H1 (cell line): ENCODE measurements at regions not wholly inside any gene's neighbourhood (a gene's known extent, or its start where the extent isn't known, plus 50 kb on each side); places are given as distances from the start of the nearest gene placed in this dataset.

Experiments
- CTCF ChIA-PET: fragments of 300-600 bp; sonication (Branson Sonifier 250); formaldehyde crosslinking; loops from one replicate; lab custom pipeline; 2021; ENCODE audit not compliant: partially characterized antibody; lab: Charles Lee
- POLR2A ChIA-PET: fragments of 300-600 bp; sonication (Branson Sonifier 250); formaldehyde crosslinking; loops from one replicate; lab custom pipeline; 2021; ENCODE audit warnings: inconsistent platforms; ENCODE audit not compliant: partially characterized antibody; lab: Charles Lee
- DNase-seq, 2 experiments: peaks; one replicate each; pipeline versions ENCODE4 v3.0.0 to v3.0.0-alpha.2; 2010 to 2022; ENCODE audit warnings: low spot score in 2 of 2, low read depth in 1 of 2, mixed read lengths in 1 of 2
- FAIRE-seq: peaks from 2 replicates; lab custom pipeline; 2011; peaks lifted over from hg19 to GRCh38; lab: Jason Lieb, UNC
- H2AFZ ChIP-seq: 2 replicates; pipeline ENCODE4 v1.8.1; 2012; ENCODE audit warnings: low read length, inconsistent platforms
- H2AK5ac ChIP-seq: 2 replicates; pipeline ENCODE4 v1.6.1; 2013; ENCODE audit warnings: low read depth, low read length
- H2BK120ac ChIP-seq: replicated peaks from 2 replicates; pipeline ENCODE3; 2013; ENCODE audit warnings: low read depth, low read length, inconsistent platforms
- H2BK12ac ChIP-seq: 2 replicates; pipeline ENCODE4 v1.6.1; 2013; ENCODE audit warnings: low read depth, low read length
- H2BK15ac ChIP-seq: 2 replicates; pipeline ENCODE4 v1.6.1; 2013; ENCODE audit warnings: low read length
- H2BK20ac ChIP-seq: 2 replicates; pipeline ENCODE4 v1.6.1; 2013; ENCODE audit warnings: low read length
- H2BK5ac ChIP-seq: 2 replicates; pipeline ENCODE4 v1.6.1; 2013; ENCODE audit warnings: low read depth, low read length
- H3K14ac ChIP-seq: 2 replicates; pipeline ENCODE4 v1.6.1; 2013; ENCODE audit warnings: inconsistent platforms; ENCODE audit not compliant: insufficient read length
- H3K18ac ChIP-seq: 2 replicates; pipeline ENCODE4 v1.6.1; 2013; ENCODE audit warnings: low read length; ENCODE audit errors: extremely low read depth
- H3K23ac ChIP-seq: 2 replicates; pipeline ENCODE4 v1.6.1; 2013; ENCODE audit warnings: inconsistent platforms; ENCODE audit not compliant: insufficient read length
- H3K23me2 ChIP-seq: 2 replicates; pipeline ENCODE4 v1.6.1; 2013; ENCODE audit warnings: low read depth, low read length
- H3K27ac ChIP-seq: 2 replicates; pipeline ENCODE4 v1.6.1; 2011; ENCODE audit warnings: low read depth, low read length, inconsistent platforms
- H3K27me3 ChIP-seq, 4 experiments: replicated peaks in 1 of 4; 1 replicate in 1 of 4; 2 replicates in 3 of 4; pipeline versions ENCODE4 v1.6.1 to v1.8.1; 2011 to 2013; ENCODE audit warnings: low read length in 3 of 4, mild to moderate bottlenecking in 3 of 4, inconsistent platforms in 2 of 4, mixed read lengths in 2 of 4, moderate library complexity in 1 of 4; ENCODE audit not compliant: control insufficient read depth in 3 of 4, insufficient read depth in 3 of 4; ENCODE audit errors: extremely low read depth in 1 of 4
- H3K36me3 ChIP-seq, 4 experiments: 2 replicates each; pipeline versions ENCODE4 v1.6.1 to v1.8.1; 2011 to 2013; ENCODE audit warnings: mild to moderate bottlenecking in 4 of 4, low read length in 3 of 4, moderate library complexity in 2 of 4, control low read depth in 1 of 4, inconsistent platforms in 1 of 4; ENCODE audit not compliant: insufficient read depth in 4 of 4, control insufficient read depth in 2 of 4
- H3K4ac ChIP-seq: replicated peaks from 2 replicates; pipeline ENCODE3; 2013; ENCODE audit warnings: low read length, low read depth, mixed read lengths, inconsistent platforms; ENCODE audit not compliant: insufficient read length
- H3K4me1 ChIP-seq, 4 experiments: replicated peaks in 1 of 4; 1 replicate in 1 of 4; 2 replicates in 3 of 4; pipeline versions ENCODE4 v1.6.1 to v1.8.1; 2011 to 2013; ENCODE audit warnings: low read length in 3 of 4, inconsistent platforms in 2 of 4, mixed read lengths in 1 of 4; ENCODE audit not compliant: insufficient read depth in 4 of 4, control insufficient read depth in 3 of 4
- H3K4me2 ChIP-seq, 2 experiments: 2 replicates each; pipeline versions ENCODE4 v1.6.1 to v1.8.1; 2011 to 2013; ENCODE audit warnings: low read depth in 2 of 2, low read length in 2 of 2, control low read depth in 1 of 2, inconsistent platforms in 1 of 2, mild to moderate bottlenecking in 1 of 2; ENCODE audit not compliant: insufficient read depth in 1 of 2
- H3K4me3 ChIP-seq, 4 experiments: fragments of 200-600, 300-600 bp in 1 of 4; sonication (generic), shearing (Covaris generic), sonication (Bioruptor Twin) in 1 of 4; 2 replicates each; pipeline versions ENCODE4 v1.5.1 to v1.8.1; 2011 to 2016; ENCODE audit warnings: low read length in 4 of 4, low read depth in 3 of 4, control low read depth in 2 of 4, inconsistent platforms in 2 of 4, mild to moderate bottlenecking in 2 of 4, mixed read lengths in 1 of 4, moderate library complexity in 1 of 4; ENCODE audit not compliant: insufficient read depth in 2 of 4; ENCODE audit errors: extremely low read depth in 1 of 4
- H3K56ac ChIP-seq: replicated peaks from 2 replicates; pipeline ENCODE3; 2013; ENCODE audit warnings: low read depth, mild to moderate bottlenecking, mixed read lengths, low read length, inconsistent platforms; ENCODE audit not compliant: insufficient read length
- H3K79me1 ChIP-seq: 2 replicates; pipeline ENCODE4 v1.6.1; 2013; ENCODE audit warnings: low read depth, low read length, control low read depth
- H3K79me2 ChIP-seq, 2 experiments: 2 replicates each; pipeline versions ENCODE4 v1.6.1 to v1.8.1; 2012 to 2013; ENCODE audit warnings: low read length in 2 of 2, mild to moderate bottlenecking in 2 of 2, inconsistent platforms in 1 of 2; ENCODE audit not compliant: insufficient read depth in 2 of 2, control insufficient read depth in 1 of 2
- H3K9ac ChIP-seq, 4 experiments: replicated peaks in 1 of 4; 1 replicate in 1 of 4; 2 replicates in 3 of 4; pipeline versions ENCODE4 v1.6.1 to v1.8.1; 2011 to 2013; ENCODE audit warnings: low read depth in 3 of 4, low read length in 3 of 4, control low read depth in 2 of 4, mild to moderate bottlenecking in 2 of 4, moderate library complexity in 2 of 4, inconsistent platforms in 1 of 4; ENCODE audit errors: extremely low read depth in 1 of 4
- H3K9me3 ChIP-seq, 2 experiments: 2 replicates each; pipeline versions ENCODE4 v1.6.1 to v1.8.1; 2012 to 2013; ENCODE audit warnings: mild to moderate bottlenecking in 2 of 2, moderate library complexity in 2 of 2, control low read depth in 1 of 2, inconsistent platforms in 1 of 2, low read depth in 1 of 2, low read length in 1 of 2, mixed read lengths in 1 of 2; ENCODE audit not compliant: insufficient read depth in 2 of 2
- H4K20me1 ChIP-seq, 2 experiments: replicated peaks in 1 of 2; 2 replicates each; pipeline versions ENCODE3 to v1.8.1; 2011 to 2013; ENCODE audit warnings: inconsistent platforms in 2 of 2, low read length in 2 of 2, mild to moderate bottlenecking in 1 of 2; ENCODE audit not compliant: insufficient read depth in 2 of 2, control insufficient read depth in 1 of 2
- H4K5ac ChIP-seq: 2 replicates; pipeline ENCODE4 v1.6.1; 2013; ENCODE audit warnings: low read length, low read depth, mixed read lengths, inconsistent platforms; ENCODE audit not compliant: insufficient read length
- H4K8ac ChIP-seq: 2 replicates; pipeline ENCODE4 v1.8.0; 2013; ENCODE audit warnings: mild to moderate bottlenecking, moderate library complexity, low read length, inconsistent platforms; ENCODE audit not compliant: insufficient read depth; ENCODE audit errors: extremely low read depth
- H4K91ac ChIP-seq: replicated peaks from 2 replicates; pipeline ENCODE3; 2013; ENCODE audit warnings: low read length, mixed read lengths, inconsistent platforms; ENCODE audit not compliant: insufficient read length
- CBX8 ChIP-seq: fragments of 300-800, 300-1000 bp; sonication (generic); IDR thresholded peaks from 2 replicates; pipeline ENCODE4 v1.7.1; 2016; ENCODE audit warnings: low read depth, low read length, borderline replicate concordance
- CHD2 ChIP-seq: IDR thresholded peaks from 2 replicates; pipeline ENCODE4 v1.6.1; 2012; ENCODE audit warnings: low read length, improper control_type of control experiment
- GTF2F1 ChIP-seq: IDR thresholded peaks from 2 replicates; pipeline ENCODE4 v1.6.1; 2012; ENCODE audit warnings: low read depth, low read length, improper control_type of control experiment, borderline replicate concordance
- MAFK ChIP-seq: IDR thresholded peaks from 2 replicates; pipeline ENCODE4 v1.6.1; 2012; ENCODE audit warnings: low read depth, mild to moderate bottlenecking, improper control_type of control experiment, low read length
- RBBP5 ChIP-seq: IDR thresholded peaks from 2 replicates; pipeline ENCODE4 v1.7.1; 2012; ENCODE audit warnings: low read depth, mild to moderate bottlenecking, inconsistent platforms, low read length, moderate library complexity, borderline replicate concordance
- SAP30 ChIP-seq: fragments of 300-600 bp; sonication (generic); IDR thresholded peaks from 2 replicates; pipeline ENCODE4 v1.7.1; 2012; ENCODE audit warnings: low read length, moderate library complexity, mild to moderate bottlenecking, inconsistent platforms; ENCODE audit not compliant: insufficient read depth, insufficient replicate concordance
- SIX5 ChIP-seq: IDR thresholded peaks from 2 replicates; pipeline ENCODE4 v1.6.1; 2011; ENCODE audit warnings: mild to moderate bottlenecking, low read depth, low read length
- SP1 ChIP-seq: IDR thresholded peaks from 2 replicates; pipeline ENCODE4 v1.6.1; 2011; ENCODE audit warnings: low read depth, low read length
- USF2 ChIP-seq: IDR thresholded peaks from 2 replicates; pipeline ENCODE4 v1.6.1; 2011; ENCODE audit warnings: low read length, improper control_type of control experiment
- WGBS, 2 experiments: shearing (Covaris generic) in 1 of 2; methylation state at CpG; one replicate each; pipeline versions ENCODE4 v1.1.6 to v1.1.7; 2013 to 2015; ENCODE audit warnings: low lambda C conversion rate in 2 of 2, mixed read lengths in 2 of 2, inconsistent platforms in 1 of 2, low coverage in 1 of 2, missing lambda C conversion rate in 1 of 2; ENCODE audit not compliant: insufficient replicate concordance in 2 of 2, insufficient coverage in 1 of 2, insufficient read length in 1 of 2; ENCODE audit errors: extremely low coverage in 1 of 2, missing lambda C conversion rate in 1 of 2; 5-methylcytosine and 5-hydroxymethylcytosine counted together

DNA sequence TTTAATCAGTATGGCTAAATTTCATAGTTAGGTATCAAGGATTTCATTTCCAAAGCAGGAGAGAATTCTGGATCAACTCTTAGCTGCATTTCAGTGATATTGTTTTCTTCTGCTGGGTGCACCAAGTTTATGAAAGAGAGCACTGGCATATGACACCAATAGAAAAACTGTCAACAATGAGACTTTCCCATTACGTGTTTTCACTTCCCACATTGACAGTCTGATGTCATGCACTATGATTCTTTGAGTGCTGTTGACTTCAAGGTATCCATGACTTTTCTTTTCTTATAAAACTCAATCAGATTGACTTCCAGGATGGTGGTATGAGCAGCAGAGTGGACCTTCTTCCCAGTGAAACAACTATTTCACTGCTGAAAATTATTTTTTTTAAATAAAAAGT is 476.1 kb downstream of the EDEM1 start:
- H3K9me3 ChIP-seq: peaks cover 7 to 16% of the 10 kb centered on the region in 2 experiments; a peak in 3 of 4 replicates
- H2BK5ac ChIP-seq: no peak overlapping the region
- no peaks in the 10 kb centered on the region for H3K79me1 ChIP-seq
- H2AFZ ChIP-seq: no peak overlapping the region
- H2BK120ac ChIP-seq: no peak overlapping the region
- no peak overlapping the region for H3K14ac ChIP-seq
- DNase-seq: no peak
- H4K8ac ChIP-seq: no peak overlapping the region
- H4K5ac ChIP-seq: no peak overlapping the region
- H2AK5ac ChIP-seq: no peak overlapping the region
- no peak overlapping the region for H3K4ac ChIP-seq
- no peaks in the 10 kb centered on the region for H3K23me2 ChIP-seq
- FAIRE-seq: no peak
- H4K91ac ChIP-seq: no peak overlapping the region
- H3K4me2 ChIP-seq: no peak overlapping the region
- ChIA-PET POLR2A (no interaction called here), CTCF (interaction anchor here (1.0 kb wide), 1 partner anchor 124 kb away, joined by 3 read pairs; no protein-coding TSS in a partner anchor)
- H4K20me1 ChIP-seq: no peaks in the 10 kb centered on the region
- no peaks in the 10 kb centered on the region for H3K4me1 ChIP-seq
- no peak overlapping the region for H2BK12ac ChIP-seq
- no peaks in the 10 kb centered on the region for H3K27me3 ChIP-seq
- 95% methylated on average over 1 of the region's 1 CpG; no CpG with 5 or more reads in 1 of the 2 experiments for WGBS, 2 experiments
- H3K36me3 ChIP-seq: no peaks in the 10 kb centered on the region
- no peak overlapping the region for H3K56ac ChIP-seq
- no peak overlapping the region for H2BK20ac ChIP-seq
- no peak overlapping the region for H3K27ac ChIP-seq
- no peak overlapping the region for H3K23ac ChIP-seq
- TF ChIP-seq RBBP5 (no peak), SIX5 (no peak), CHD2 (no peak), SAP30 (no peak), USF2 (no peak), SP1 (no peak), GTF2F1 (no peak), MAFK (no peak), CBX8 (no peak)
- no peak overlapping the region for H3K4me3 ChIP-seq
- no peak overlapping the region for H3K9ac ChIP-seq
- no peak overlapping the region for H3K18ac ChIP-seq
- H2BK15ac ChIP-seq: no peak overlapping the region
- no peaks in the 10 kb centered on the region for H3K79me2 ChIP-seq
